PC-3 (cell line): ENCODE measurements at regions not wholly inside any gene's neighbourhood (a gene's known extent, or its start where the extent isn't known, plus 50 kb on each side); places are given as distances from the start of the nearest gene placed in this dataset.

Experiments
- CTCF ChIP-seq: fragments of 300-600 bp; sonication (generic); conservative IDR thresholded peaks from 2 replicates; pipeline ENCODE4 v1.5.1; 2017; ENCODE audit warnings: antibody characterized with exemption, low read depth, mild to moderate bottlenecking, low read length
- EZH2 ChIP-seq: fragments of 300-600 bp; sonication (generic); IDR thresholded peaks from one replicate; pipeline ENCODE4 v1.6.1; 2017; ENCODE audit warnings: antibody characterized with exemption, mild to moderate bottlenecking, low read length; ENCODE audit not compliant: unreplicated experiment

- TF ChIP-seq CTCF (no peak), EZH2 (no peak)
Measured at GRCh38 chr5:122683631-122684030, 91.2 kb upstream of the SNX2 start.
